ENCODE measurements at regions not wholly inside any gene's neighbourhood (a gene's known extent, or its start where the extent isn't known, plus 50 kb on each side); places are given as distances from the start of the nearest gene placed in this dataset.

DNA sequence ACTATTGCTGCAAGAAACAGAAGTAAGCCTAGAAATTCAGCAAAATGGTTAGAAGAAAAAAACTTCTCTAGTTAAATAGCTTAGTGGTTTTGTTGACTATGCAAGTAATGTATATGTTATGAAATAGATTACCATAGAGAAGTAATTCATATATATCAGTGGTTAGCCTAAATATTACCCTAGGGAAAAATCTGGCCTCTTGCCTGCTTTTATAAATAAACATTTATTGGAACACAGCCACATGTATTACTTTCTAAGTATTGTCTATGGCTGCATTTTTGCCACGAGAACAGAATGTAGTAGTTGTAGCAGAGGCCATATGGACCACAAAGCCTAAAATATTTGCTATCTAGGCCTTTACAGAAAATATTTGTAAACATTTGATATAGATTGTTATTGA, 1471.7 kb upstream of the PRR20A start:
- H3K4me1 ChIP-seq (ENCODE audit: insufficient read depth, low read length) = no peaks in the 10 kb centered on the region
- no peak overlapping the region for H3K27ac Mint-ChIP-seq
- ChIA-PET POLR2A (no interaction called here), CTCF (no interaction called here)
- peaks cover 0 to 22% (median 11%) of the 10 kb centered on the region in 5 donors for H3K9me3 Mint-ChIP-seq
- no peak overlapping the region for H3K4me3 Mint-ChIP-seq
- no peaks in the 10 kb centered on the region for H3K36me3 Mint-ChIP-seq
- no peaks in the 10 kb centered on the region for H3K9me3 ChIP-seq (ENCODE audit: low read length)
- DNase-seq = no peak
- no peaks in the 10 kb centered on the region for H3K27me3 Mint-ChIP-seq
- H3K4me3 ChIP-seq (ENCODE audit: low read length) = no peak overlapping the region
- H3K27me3 ChIP-seq (ENCODE audit: insufficient read depth, low read length, poor library complexity, severe bottlenecking) = no peaks in the 10 kb centered on the region
- H3K4me1 Mint-ChIP-seq = no peaks in the 10 kb centered on the region
- no peaks in the 10 kb centered on the region for H3K36me3 ChIP-seq (ENCODE audit: insufficient read depth, low read length)
- H3K27ac ChIP-seq (ENCODE audit: low read depth, low read length) = no peak overlapping the region

- no peak overlapping the region for H3K4me3 Mint-ChIP-seq
- ChIA-PET POLR2A (no interaction called here), CTCF (no interaction called here)
- Histone ChIP-seq H3K9me3 (ENCODE audit: low read length) (no peaks in the 10 kb centered on the region), H3K4me3 (ENCODE audit: low read length) (no peak overlapping the region), H3K36me3 (ENCODE audit: insufficient read depth, low read length) (no peaks in the 10 kb centered on the region), H3K4me1 (ENCODE audit: insufficient read depth, low read length) (no peaks in the 10 kb centered on the region), H3K27ac (ENCODE audit: low read depth, low read length) (no peak overlapping the region), H3K27me3 (ENCODE audit: insufficient read depth, low read length, poor library complexity, severe bottlenecking) (no peaks in the 10 kb centered on the region)
- no peaks in the 10 kb centered on the region for H3K36me3 Mint-ChIP-seq
- H3K27ac Mint-ChIP-seq = no peak overlapping the region
- DNase-seq = no peak
- H3K4me1 Mint-ChIP-seq = no peaks in the 10 kb centered on the region
- no peaks in the 10 kb centered on the region for H3K27me3 Mint-ChIP-seq
- peaks cover 0 to 40% (median 17%) of the 10 kb centered on the region in 5 donors for H3K9me3 Mint-ChIP-seq
These were observed 1466.8 kb upstream of the PRR20A start for GRCh38 chr13:55673910-55674309.

- H3K4me1 ChIP-seq (ENCODE audit: insufficient read depth, low read length) = no peaks in the 10 kb centered on the region
- Mint-ChIP-seq H3K4me3 (no peak overlapping the region), H3K27me3 (no peaks in the 10 kb centered on the region), H3K9me3 (peaks cover 8 to 44% (median 12%) of the 10 kb centered on the region in 5 donors), H3K4me1 (no peaks in the 10 kb centered on the region), H3K36me3 (no peaks in the 10 kb centered on the region), H3K27ac (no peak overlapping the region)
- H3K36me3 ChIP-seq (ENCODE audit: insufficient read depth, low read length) = no peaks in the 10 kb centered on the region
- no peak overlapping the region for H3K4me3 ChIP-seq (ENCODE audit: low read length)
- H3K27ac ChIP-seq (ENCODE audit: low read depth, low read length) = no peak overlapping the region
- ChIA-PET POLR2A (no interaction called here), CTCF (no interaction called here)
- H3K9me3 ChIP-seq (ENCODE audit: low read length) = no peaks in the 10 kb centered on the region
- no peak for DNase-seq
- H3K27me3 ChIP-seq (ENCODE audit: insufficient read depth, low read length, poor library complexity, severe bottlenecking) = no peaks in the 10 kb centered on the region
These were observed 1457.9 kb upstream of the PRR20A start for GRCh38 chr13:55682776-55683175.

DNA sequence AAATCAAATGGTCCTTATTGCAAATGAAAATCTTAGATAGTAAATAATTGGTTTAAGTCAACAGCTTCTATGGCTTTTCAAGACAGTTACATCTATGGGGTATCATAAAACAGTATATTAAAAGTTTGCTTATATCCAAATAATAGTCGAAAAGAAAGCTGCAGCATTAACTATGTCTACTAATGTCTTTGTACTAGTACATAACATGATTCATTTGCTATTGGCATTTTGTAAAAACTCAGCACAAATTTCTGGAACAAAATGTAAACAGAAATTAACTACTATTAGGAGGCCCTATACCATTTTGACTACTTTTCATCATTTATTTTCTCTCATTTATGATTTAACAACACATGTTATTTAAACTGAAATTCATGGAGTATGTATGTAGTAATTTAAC, 1435.2 kb upstream of the PRR20A start:
- Histone ChIP-seq H3K27ac (ENCODE audit: low read depth, low read length) (no peak overlapping the region), H3K36me3 (ENCODE audit: insufficient read depth, low read length) (no peaks in the 10 kb centered on the region)

DNA sequence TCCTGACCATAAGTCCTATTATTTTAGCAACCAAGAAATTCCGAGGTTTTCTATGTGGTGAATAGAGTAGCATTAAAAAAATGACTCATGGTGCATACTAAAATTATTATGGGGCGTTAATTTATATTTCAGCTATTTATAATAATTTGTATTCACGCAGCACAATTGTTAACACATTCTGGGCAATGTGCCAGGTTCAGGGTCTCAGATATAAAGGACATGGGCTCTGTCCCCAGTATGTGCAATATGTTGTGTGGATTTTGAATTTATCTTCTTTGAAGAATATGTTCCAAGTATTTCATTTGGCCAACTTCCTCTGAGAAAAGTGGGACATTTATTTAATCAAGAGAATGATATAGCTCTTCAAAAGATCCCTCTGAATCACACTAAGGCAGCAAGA, 1434.7 kb upstream of the PRR20A start:
- H3K27me3 Mint-ChIP-seq = no peaks in the 10 kb centered on the region

More for the DNA sequence above, 1435.2 kb upstream of the PRR20A start:
- Histone ChIP-seq H3K9me3 (ENCODE audit: low read length) (no peaks in the 10 kb centered on the region), H3K4me3 (ENCODE audit: low read length) (no peak overlapping the region), H3K27me3 (ENCODE audit: insufficient read depth, low read length, poor library complexity, severe bottlenecking) (no peaks in the 10 kb centered on the region), H3K4me1 (ENCODE audit: insufficient read depth, low read length) (no peaks in the 10 kb centered on the region)
- no peak for DNase-seq
- Mint-ChIP-seq H3K9me3 (peaks cover 2 to 24% (median 3%) of the 10 kb centered on the region in 5 donors), H3K27me3 (no peaks in the 10 kb centered on the region), H3K4me1 (no peaks in the 10 kb centered on the region), H3K36me3 (no peaks in the 10 kb centered on the region), H3K4me3 (no peak overlapping the region), H3K27ac (no peak overlapping the region)
- ChIA-PET POLR2A (no interaction called here), CTCF (no interaction called here)

GRCh38 chr13:55714120-55714519, 1426.6 kb upstream of the PRR20A start:
- Mint-ChIP-seq H3K27ac (no peak overlapping the region), H3K4me1 (no peaks in the 10 kb centered on the region), H3K9me3 (peaks cover 5 to 43% (median 17%) of the 10 kb centered on the region in 5 donors), H3K27me3 (no peaks in the 10 kb centered on the region), H3K36me3 (no peaks in the 10 kb centered on the region), H3K4me3 (no peak overlapping the region)
- Histone ChIP-seq H3K9me3 (ENCODE audit: low read length) (no peaks in the 10 kb centered on the region), H3K27ac (ENCODE audit: low read depth, low read length) (no peak overlapping the region), H3K27me3 (ENCODE audit: insufficient read depth, low read length, poor library complexity, severe bottlenecking) (no peaks in the 10 kb centered on the region), H3K4me1 (ENCODE audit: insufficient read depth, low read length) (no peaks in the 10 kb centered on the region), H3K36me3 (ENCODE audit: insufficient read depth, low read length) (no peaks in the 10 kb centered on the region), H3K4me3 (ENCODE audit: low read length) (no peak overlapping the region)
- DNase-seq = no peak
- ChIA-PET POLR2A (no interaction called here), CTCF (no interaction called here)

More for the DNA sequence above, 1434.7 kb upstream of the PRR20A start:
- Mint-ChIP-seq H3K9me3 (peaks cover 2 to 28% (median 3%) of the 10 kb centered on the region in 5 donors), H3K4me1 (no peaks in the 10 kb centered on the region), H3K36me3 (no peaks in the 10 kb centered on the region), H3K4me3 (no peak overlapping the region), H3K27ac (no peak overlapping the region)
- Histone ChIP-seq H3K4me1 (ENCODE audit: insufficient read depth, low read length) (no peaks in the 10 kb centered on the region), H3K4me3 (ENCODE audit: low read length) (no peak overlapping the region), H3K36me3 (ENCODE audit: insufficient read depth, low read length) (no peaks in the 10 kb centered on the region), H3K9me3 (ENCODE audit: low read length) (no peaks in the 10 kb centered on the region), H3K27ac (ENCODE audit: low read depth, low read length) (no peak overlapping the region), H3K27me3 (ENCODE audit: insufficient read depth, low read length, poor library complexity, severe bottlenecking) (no peaks in the 10 kb centered on the region)
- DNase-seq = no peak
- ChIA-PET POLR2A (no interaction called here), CTCF (no interaction called here)

DNA sequence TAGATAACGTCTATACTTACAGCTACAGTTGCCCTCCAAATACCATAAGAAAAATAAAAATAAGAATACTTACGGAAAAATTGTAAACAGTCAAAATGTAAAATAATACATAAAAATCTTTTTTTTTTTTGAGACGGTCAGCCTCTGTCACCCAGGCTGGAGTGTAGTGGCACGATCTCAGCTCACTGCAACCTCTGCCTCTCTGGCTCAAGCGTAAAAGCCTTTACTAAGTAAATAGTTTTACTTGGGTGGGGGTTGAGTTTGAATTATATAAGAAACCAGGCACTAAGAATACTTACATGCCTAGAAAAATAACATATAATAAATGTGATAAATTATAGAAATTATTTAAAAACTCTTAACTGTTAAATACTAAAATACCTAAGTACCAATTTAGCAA, 1413.0 kb upstream of the PRR20A start:
- H3K4me3 ChIP-seq (ENCODE audit: low read length) = no peak overlapping the region
- H3K27me3 ChIP-seq (ENCODE audit: insufficient read depth, low read length, poor library complexity, severe bottlenecking) = no peaks in the 10 kb centered on the region
- no peak for DNase-seq
- no peaks in the 10 kb centered on the region for H3K9me3 ChIP-seq (ENCODE audit: low read length)
- H3K27me3 Mint-ChIP-seq = no peaks in the 10 kb centered on the region
- H3K9me3 Mint-ChIP-seq = peaks cover 4 to 36% (median 9%) of the 10 kb centered on the region in 5 donors
- no peaks in the 10 kb centered on the region for H3K4me1 Mint-ChIP-seq
- no peaks in the 10 kb centered on the region for H3K36me3 Mint-ChIP-seq
- H3K4me3 Mint-ChIP-seq = no peak overlapping the region
- H3K27ac ChIP-seq (ENCODE audit: low read depth, low read length) = no peak overlapping the region
- H3K27ac Mint-ChIP-seq = no peak overlapping the region
- H3K4me1 ChIP-seq (ENCODE audit: insufficient read depth, low read length) = no peaks in the 10 kb centered on the region
- no peaks in the 10 kb centered on the region for H3K36me3 ChIP-seq (ENCODE audit: insufficient read depth, low read length)
- ChIA-PET CTCF (no interaction called here), POLR2A (no interaction called here)

- Mint-ChIP-seq H3K9me3 (peaks cover 8 to 41% (median 10%) of the 10 kb centered on the region in 5 donors), H3K36me3 (no peaks in the 10 kb centered on the region), H3K4me3 (no peak overlapping the region), H3K27me3 (no peaks in the 10 kb centered on the region), H3K27ac (no peak overlapping the region), H3K4me1 (no peaks in the 10 kb centered on the region)
- no peak for DNase-seq
- Histone ChIP-seq H3K4me1 (ENCODE audit: insufficient read depth, low read length) (no peaks in the 10 kb centered on the region), H3K36me3 (ENCODE audit: insufficient read depth, low read length) (no peaks in the 10 kb centered on the region), H3K4me3 (ENCODE audit: low read length) (no peak overlapping the region), H3K27me3 (ENCODE audit: insufficient read depth, low read length, poor library complexity, severe bottlenecking) (no peaks in the 10 kb centered on the region), H3K9me3 (ENCODE audit: low read length) (no peaks in the 10 kb centered on the region), H3K27ac (ENCODE audit: low read depth, low read length) (no peak overlapping the region)
- ChIA-PET CTCF (no interaction called here), POLR2A (no interaction called here)
These were observed 1412.5 kb upstream of the PRR20A start for GRCh38 chr13:55728247-55728646.

- Histone ChIP-seq H3K4me1 (ENCODE audit: insufficient read depth, low read length) (no peaks in the 10 kb centered on the region), H3K27me3 (ENCODE audit: insufficient read depth, low read length, poor library complexity, severe bottlenecking) (no peaks in the 10 kb centered on the region), H3K27ac (ENCODE audit: low read depth, low read length) (no peak overlapping the region), H3K9me3 (ENCODE audit: low read length) (no peaks in the 10 kb centered on the region), H3K36me3 (ENCODE audit: insufficient read depth, low read length) (no peaks in the 10 kb centered on the region), H3K4me3 (ENCODE audit: low read length) (no peak overlapping the region)
- H3K27ac Mint-ChIP-seq = no peak overlapping the region
- no peak overlapping the region for H3K4me3 Mint-ChIP-seq
- no peak for DNase-seq
- ChIA-PET CTCF (no interaction called here), POLR2A (no interaction called here)
- H3K27me3 Mint-ChIP-seq = no peaks in the 10 kb centered on the region
- no peaks in the 10 kb centered on the region for H3K36me3 Mint-ChIP-seq
- H3K4me1 Mint-ChIP-seq = no peaks in the 10 kb centered on the region
- H3K9me3 Mint-ChIP-seq = peaks cover 0 to 43% (median 6%) of the 10 kb centered on the region in 5 donors
These were observed 1394.9 kb upstream of the PRR20A start for GRCh38 chr13:55745828-55746227.

All from CD8-positive, alpha-beta memory T cell (primary cell).